K562 (cell line): ENCODE measurements at regions not wholly inside any gene's neighbourhood (a gene's known extent, or its start where the extent isn't known, plus 50 kb on each side); places are given as distances from the start of the nearest gene placed in this dataset.

Experiments used
- ATAC-seq: fragments of 200-7000 bp; cut with Tn5 transposase; 3 replicates; pipeline ENCODE4 v1.9.1; 2020; ENCODE audit warnings: moderate library complexity
- BruUV-seq: library from RNA; stranded (reverse); fragments of 400-500 nt; replicated peaks from 2 replicates; lab custom pipeline; 2021; lab: Mats Ljungman, UMichigan
- CTCF ChIA-PET: fragments of 300-600 bp; formaldehyde crosslinking; extraction: SDS; loops from one replicate; lab custom pipeline; 2021; ENCODE audit warnings: low intra/inter-chr PET ratio; lab: Yijun Ruan, JAX
- POLR2A ChIA-PET: fragments of 300-600, 350-650 bp; sonication (Branson Sonifier 250); formaldehyde crosslinking; extraction: SDS; loops from one replicate; lab custom pipeline; 2021; ENCODE audit warnings: antibody characterized with exemption, inconsistent platforms; lab: Yijun Ruan, JAX
- DNase-seq, 4 experiments: peaks; one replicate each; pipeline versions ENCODE4 v3.0.0 to v3.0.0-alpha.2; 2011 to 2018; ENCODE audit warnings: low spot score in 3 of 4, mixed read lengths in 3 of 4; ENCODE audit errors: extremely low read depth in 1 of 4
- FAIRE-seq: peaks from 2 replicates; lab custom pipeline; 2011; peaks lifted over from hg19 to GRCh38; lab: Jason Lieb, UNC
- H2AFZ ChIP-seq: 2 replicates; pipeline ENCODE4 v1.6.0; 2011; ENCODE audit warnings: low read depth, low read length, control low read depth, inconsistent platforms
- H3K27ac ChIP-seq: fragments of 200-600 bp; 3 replicates; pipeline ENCODE4 v1.8.0; 2011; ENCODE audit warnings: low read depth, mild to moderate bottlenecking, control low read depth, inconsistent platforms, low read length, moderate library complexity, mixed read lengths; ENCODE audit errors: extremely low read depth
- H3K27me3 ChIP-seq, 2 experiments: fragments of 300-600 bp in 1 of 2; 2 replicates in 1 of 2; 3 replicates in 1 of 2; pipeline versions ENCODE4 v1.6.0 to v1.8.0; 2011; ENCODE audit warnings: inconsistent platforms in 2 of 2, low read length in 2 of 2, mild to moderate bottlenecking in 1 of 2, mixed read lengths in 1 of 2, moderate library complexity in 1 of 2; ENCODE audit not compliant: control insufficient read depth in 2 of 2, insufficient read depth in 2 of 2
- H3K36me3 ChIP-seq: fragments of 300-600 bp; 3 replicates; pipeline ENCODE4 v1.8.0; 2011; ENCODE audit warnings: mild to moderate bottlenecking, low read length, inconsistent platforms; ENCODE audit not compliant: control insufficient read depth, insufficient read depth
- H3K4me1 ChIP-seq, 2 experiments: fragments of 200-600 bp in 1 of 2; replicated peaks in 1 of 2; 2 replicates in 1 of 2; 3 replicates in 1 of 2; pipeline versions ENCODE4 v1.5.1 to v1.8.0; 2011; ENCODE audit warnings: inconsistent platforms in 2 of 2, low read length in 2 of 2, mild to moderate bottlenecking in 1 of 2, mixed read lengths in 1 of 2, moderate library complexity in 1 of 2; ENCODE audit not compliant: control insufficient read depth in 2 of 2, insufficient read depth in 2 of 2
- H3K4me2 ChIP-seq: 2 replicates; pipeline ENCODE4 v1.6.1; 2011; ENCODE audit warnings: low read length, control low read depth, inconsistent platforms, mixed read lengths; ENCODE audit not compliant: insufficient read depth
- H3K4me3 ChIP-seq: fragments of 200-600 bp; sonication (generic), shearing (Covaris generic); 2 replicates; pipeline ENCODE4 v1.5.1; 2016; ENCODE audit warnings: control low read depth, inconsistent platforms
- H3K79me2 ChIP-seq: fragments of 200-600 bp; 3 replicates; pipeline ENCODE4 v1.8.0; 2011; ENCODE audit warnings: low read length, inconsistent platforms; ENCODE audit not compliant: control insufficient read depth, insufficient read depth
- H3K9ac ChIP-seq, 2 experiments: 2 replicates each; pipeline versions ENCODE4 v1.6.0 to v1.6.1; 2011; ENCODE audit warnings: low read depth in 2 of 2, low read length in 2 of 2, control low read depth in 1 of 2, inconsistent platforms in 1 of 2, mild to moderate bottlenecking in 1 of 2, mixed read lengths in 1 of 2; ENCODE audit not compliant: insufficient read depth in 1 of 2
- H3K9me1 ChIP-seq: one replicate; pipeline ENCODE4 v1.6.0; 2011; ENCODE audit warnings: inconsistent platforms, mild to moderate bottlenecking, low read length, moderate library complexity; ENCODE audit not compliant: control insufficient read depth, insufficient read depth
- H3K9me3 ChIP-seq: replicated peaks from 2 replicates; pipeline ENCODE4 v1.5.1; 2011; ENCODE audit warnings: low read depth, low read length, inconsistent platforms; ENCODE audit not compliant: control insufficient read depth, insufficient read depth
- H4K20me1 ChIP-seq: replicated peaks from 2 replicates; pipeline ENCODE4 v1.6.1; 2011; ENCODE audit warnings: low read length, inconsistent platforms, mixed read lengths; ENCODE audit not compliant: control insufficient read depth, insufficient read depth
- E2F4 ChIP-seq: sonication (generic); formaldehyde crosslinking; IDR thresholded peaks from 2 replicates; pipeline ENCODE4 v1.8.0; 2022; ENCODE audit warnings: mild to moderate bottlenecking, low read depth, missing genetic modification reagents
- HIVEP1 ChIP-seq: fragments of 250-450 bp; sonication (Bioruptor Pico); IDR thresholded peaks from 2 replicates; pipeline ENCODE4 v1.4.0; 2020; ENCODE audit warnings: mild to moderate bottlenecking
- HMG20A ChIP-seq: fragments of 450-650 bp; formaldehyde crosslinking; conservative IDR thresholded peaks from 2 replicates; pipeline ENCODE4 v1.4.0; 2020; ENCODE audit warnings: mild to moderate bottlenecking, mixed read lengths
- HNRNPK ChIP-seq: fragments of 200-400 bp; formaldehyde crosslinking; IDR thresholded peaks from one replicate; pipeline ENCODE4 v1.6.1; 2018; ENCODE audit warnings: mild to moderate bottlenecking, low read depth, low read length; ENCODE audit not compliant: poor library complexity, severe bottlenecking
- NCOR1 ChIP-seq: fragments of 450-650 bp; IDR thresholded peaks from 2 replicates; pipeline ENCODE4 v1.6.1; 2016; ENCODE audit warnings: mild to moderate bottlenecking, moderate library complexity
- NFE2L1 ChIP-seq: fragments of 450-650 bp; IDR thresholded peaks from 2 replicates; pipeline ENCODE4 v1.6.1; 2016; ENCODE audit warnings: missing genetic modification characterization, low read depth, mild to moderate bottlenecking, missing compliant biosample characterization, moderate library complexity, borderline replicate concordance
- SMAD2 ChIP-seq: fragments of 150-350 bp; IDR thresholded peaks from 2 replicates; pipeline ENCODE4 v1.6.1; 2014; ENCODE audit warnings: low read depth, mild to moderate bottlenecking, low read length
- TARDBP ChIP-seq: fragments of 450-650 bp; IDR thresholded peaks from 2 replicates; pipeline ENCODE4 v1.6.1; 2016
- ZFX ChIP-seq: sonication (generic); formaldehyde crosslinking; IDR thresholded peaks from 2 replicates; pipeline ENCODE4 v1.8.0; 2022; ENCODE audit warnings: mild to moderate bottlenecking, missing genetic modification reagents, moderate library complexity
- ZNF184 ChIP-seq: sonication (generic); formaldehyde crosslinking; IDR thresholded peaks from 2 replicates; pipeline ENCODE4 v1.5.0; 2020; ENCODE audit warnings: missing genetic modification reagents
- ZNF384 ChIP-seq: IDR thresholded peaks from 2 replicates; pipeline ENCODE4 v1.6.1; 2012; ENCODE audit warnings: low read depth, low read length, improper control_type of control experiment
- ZNF408 ChIP-seq: fragments of 250-450 bp; sonication (Bioruptor Pico); IDR thresholded peaks from 2 replicates; pipeline ENCODE4 v1.4.0; 2020; ENCODE audit warnings: low read depth, mild to moderate bottlenecking, moderate library complexity
- ZNF512 ChIP-seq: IDR thresholded peaks from 2 replicates; pipeline ENCODE4 v1.6.1; 2016; ENCODE audit warnings: missing genetic modification characterization, missing compliant biosample characterization
- WGBS: fragments of 100-300 bp; shearing (Covaris generic); methylation state at CpG from one replicate; pipeline ENCODE4 v1.1.6; 2016; ENCODE audit warnings: low coverage, mixed read lengths; ENCODE audit not compliant: insufficient coverage; ENCODE audit errors: missing lambda C conversion rate; 5-methylcytosine and 5-hydroxymethylcytosine counted together
- in situ Hi-C: fragments of 300-500 bp; cut with MboI; formaldehyde crosslinking; loops from 4 replicates; pipeline ENCODE4 v1.15.0; 2018; ENCODE audit warnings: inconsistent platforms, mixed read lengths
- intact Hi-C: fragments of 100-400 bp; cut with micrococcal nuclease; formaldehyde crosslinking; loops from 2 replicates; pipeline ENCODE4 v1.14.2; 2022
- TF ChIP-seq, protein P1 (sequence below): fragments of 250-450 bp; sonication (Bioruptor Pico); IDR thresholded peaks from 2 replicates; pipeline ENCODE4 v1.8.0; 2022; ENCODE audit warnings: inconsistent platforms
- TF ChIP-seq, protein P2 (sequence below): fragments of 250-450 bp; sonication (Bioruptor Pico); IDR thresholded peaks from 2 replicates; pipeline ENCODE4 v1.8.0; 2022; ENCODE audit warnings: moderate library complexity, mild to moderate bottlenecking, inconsistent platforms
- TF ChIP-seq, protein P3 (sequence below): fragments of 450-650 bp; formaldehyde crosslinking; IDR thresholded peaks from 2 replicates; pipeline ENCODE4 v1.4.0; 2020; ENCODE audit warnings: mild to moderate bottlenecking, moderate library complexity

DNA sequence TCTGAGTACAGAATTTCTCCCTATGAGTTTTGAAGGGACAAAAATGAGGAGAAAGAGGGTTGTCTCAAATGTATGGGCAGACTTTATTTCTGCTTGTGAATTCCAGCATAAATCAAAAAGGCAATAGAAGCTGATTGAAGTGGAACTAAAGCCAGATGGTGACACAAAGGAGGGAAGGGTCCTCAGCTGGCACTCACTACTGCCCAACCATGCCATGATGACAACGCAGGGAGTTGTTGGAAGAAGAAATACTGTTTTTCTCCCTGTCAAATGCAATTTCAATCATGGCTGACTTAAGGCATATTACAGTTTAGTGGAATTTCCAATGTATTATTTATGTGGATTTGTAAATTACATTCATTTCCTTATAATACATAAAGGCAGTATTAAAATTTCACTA is 805.8 kb downstream of the ADGRL2 start:
- DNase-seq (no peak), ATAC-seq (no peak), FAIRE-seq (no peak)
- Histone ChIP-seq H3K27me3 (no peaks in the 10 kb centered on the region), H3K27ac (no peak overlapping the region), H2AFZ (no peak overlapping the region), H3K79me2 (no peaks in the 10 kb centered on the region), H4K20me1 (no peaks in the 10 kb centered on the region), H3K9me3 (no peaks in the 10 kb centered on the region), H3K4me3 (no peak overlapping the region), H3K36me3 (no peaks in the 10 kb centered on the region), H3K9ac (no peak overlapping the region), H3K4me2 (no peak overlapping the region), H3K9me1 (no peaks in the 10 kb centered on the region), H3K4me1 (no peaks in the 10 kb centered on the region)
- CTCF ChIA-PET, result no interaction called here
- intact Hi-C loops, result no loop called here
- in situ Hi-C loops, result no loop called here
- no TSS peak for BruUV-seq
- POLR2A ChIA-PET, result no interaction called here
- WGBS, result 0% methylated on average over 1 of the region's 1 CpG
- TF ChIP-seq HMG20A (CRISPR knock-in tag) (no peak), ZFX (CRISPR knock-in tag) (no peak), ZNF384 (no peak), ZNF408 (CRISPR knock-in tag) (no peak), HNRNPK (no peak), ZNF184 (CRISPR knock-in tag) (no peak), SMAD2 (no peak), ZNF512 (no peak), HIVEP1 (CRISPR knock-in tag) (no peak), TARDBP (no peak), NFE2L1 (tag) (no peak), NCOR1 (no peak), E2F4 (CRISPR knock-in tag) (no peak)
- TF ChIP-seq, protein P1, sequence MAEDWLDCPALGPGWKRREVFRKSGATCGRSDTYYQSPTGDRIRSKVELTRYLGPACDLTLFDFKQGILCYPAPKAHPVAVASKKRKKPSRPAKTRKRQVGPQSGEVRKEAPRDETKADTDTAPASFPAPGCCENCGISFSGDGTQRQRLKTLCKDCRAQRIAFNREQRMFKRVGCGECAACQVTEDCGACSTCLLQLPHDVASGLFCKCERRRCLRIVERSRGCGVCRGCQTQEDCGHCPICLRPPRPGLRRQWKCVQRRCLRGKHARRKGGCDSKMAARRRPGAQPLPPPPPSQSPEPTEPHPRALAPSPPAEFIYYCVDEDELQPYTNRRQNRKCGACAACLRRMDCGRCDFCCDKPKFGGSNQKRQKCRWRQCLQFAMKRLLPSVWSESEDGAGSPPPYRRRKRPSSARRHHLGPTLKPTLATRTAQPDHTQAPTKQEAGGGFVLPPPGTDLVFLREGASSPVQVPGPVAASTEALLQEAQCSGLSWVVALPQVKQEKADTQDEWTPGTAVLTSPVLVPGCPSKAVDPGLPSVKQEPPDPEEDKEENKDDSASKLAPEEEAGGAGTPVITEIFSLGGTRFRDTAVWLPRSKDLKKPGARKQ (CRISPR knock-in tag), result no peak
- TF ChIP-seq, protein P2, sequence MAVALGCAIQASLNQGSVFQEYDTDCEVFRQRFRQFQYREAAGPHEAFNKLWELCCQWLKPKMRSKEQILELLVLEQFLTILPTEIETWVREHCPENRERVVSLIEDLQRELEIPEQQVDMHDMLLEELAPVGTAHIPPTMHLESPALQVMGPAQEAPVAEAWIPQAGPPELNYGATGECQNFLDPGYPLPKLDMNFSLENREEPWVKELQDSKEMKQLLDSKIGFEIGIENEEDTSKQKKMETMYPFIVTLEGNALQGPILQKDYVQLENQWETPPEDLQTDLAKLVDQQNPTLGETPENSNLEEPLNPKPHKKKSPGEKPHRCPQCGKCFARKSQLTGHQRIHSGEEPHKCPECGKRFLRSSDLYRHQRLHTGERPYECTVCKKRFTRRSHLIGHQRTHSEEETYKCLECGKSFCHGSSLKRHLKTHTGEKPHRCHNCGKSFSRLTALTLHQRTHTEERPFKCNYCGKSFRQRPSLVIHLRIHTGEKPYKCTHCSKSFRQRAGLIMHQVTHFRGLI (CRISPR knock-in tag), result no peak
- TF ChIP-seq, protein P3, sequence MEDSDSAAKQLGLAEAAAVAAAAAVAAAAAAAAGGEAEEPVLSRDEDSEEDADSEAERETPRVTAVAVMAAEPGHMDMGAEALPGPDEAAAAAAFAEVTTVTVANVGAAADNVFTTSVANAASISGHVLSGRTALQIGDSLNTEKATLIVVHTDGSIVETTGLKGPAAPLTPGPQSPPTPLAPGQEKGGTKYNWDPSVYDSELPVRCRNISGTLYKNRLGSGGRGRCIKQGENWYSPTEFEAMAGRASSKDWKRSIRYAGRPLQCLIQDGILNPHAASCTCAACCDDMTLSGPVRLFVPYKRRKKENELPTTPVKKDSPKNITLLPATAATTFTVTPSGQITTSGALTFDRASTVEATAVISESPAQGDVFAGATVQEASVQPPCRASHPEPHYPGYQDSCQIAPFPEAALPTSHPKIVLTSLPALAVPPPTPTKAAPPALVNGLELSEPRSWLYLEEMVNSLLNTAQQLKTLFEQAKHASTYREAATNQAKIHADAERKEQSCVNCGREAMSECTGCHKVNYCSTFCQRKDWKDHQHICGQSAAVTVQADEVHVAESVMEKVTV (CRISPR knock-in tag), result no peak
